GM21390 (cell line): ENCODE measurements at regions not wholly inside any gene's neighbourhood (a gene's known extent, or its start where the extent isn't known, plus 50 kb on each side); places are given as distances from the start of the nearest gene placed in this dataset.
"Not testable (repeated sequence)": the region's sequence is repeated elsewhere in the genome, so short reads cannot be mapped to it uniquely, and the experiment has no call there.

Experiments
- ATAC-seq: cut with Tn5 transposase; IDR thresholded peaks from one replicate; pipeline ENCODE4 v1.9.1; 2021; ENCODE audit not compliant: unreplicated experiment

- ATAC-seq = no peak
These were observed 148.4 kb upstream of the FOXA2 start for GRCh38 chr20:22732751-22733150.

GRCh38 chr20:22734946-22735647 lies 150.7 kb upstream of the FOXA2 start:
- ATAC-seq = not testable (repeated sequence)

- ATAC-seq = no peak
These were observed 156.5 kb upstream of the FOXA2 start for GRCh38 chr20:22740829-22741228.

- ATAC-seq = no peak
These were observed 160.2 kb upstream of the FOXA2 start for GRCh38 chr20:22744341-22745193.

- ATAC-seq = no peak
These were observed 160.8 kb upstream of the FOXA2 start for GRCh38 chr20:22745194-22745500.

- ATAC-seq = no peak
These were observed 162.6 kb upstream of the FOXA2 start for GRCh38 chr20:22746957-22747356.

- no peak for ATAC-seq
These were observed 168.0 kb upstream of the FOXA2 start for GRCh38 chr20:22752324-22752723.

GRCh38 chr20:22757424-22758183 lies 173.2 kb upstream of the FOXA2 start:
- no peak for ATAC-seq

- no peak for ATAC-seq
These were observed 174.4 kb upstream of the FOXA2 start for GRCh38 chr20:22758815-22759214.

GRCh38 chr20:22762576-22763256 lies 178.3 kb upstream of the FOXA2 start:
- ATAC-seq = no peak

- ATAC-seq = no peak
These were observed 179.0 kb upstream of the FOXA2 start for GRCh38 chr20:22763257-22763906.

- ATAC-seq = no peak
These were observed 184.2 kb upstream of the FOXA2 start for GRCh38 chr20:22768266-22769178.

- ATAC-seq = no peak
These were observed 185.9 kb upstream of the FOXA2 start for GRCh38 chr20:22770241-22770800.

GRCh38 chr20:22771706-22772105 lies 187.3 kb upstream of the FOXA2 start:
- ATAC-seq = no peak

- ATAC-seq = no peak
These were observed 189.0 kb upstream of the FOXA2 start for GRCh38 chr20:22773344-22773743.

- ATAC-seq = no peak
These were observed 190.9 kb upstream of the FOXA2 start for GRCh38 chr20:22775256-22775655.

- ATAC-seq = no peak
These were observed 191.3 kb upstream of the FOXA2 start for GRCh38 chr20:22775671-22776139.

GRCh38 chr20:22776369-22776768 lies 192.0 kb upstream of the FOXA2 start:
- ATAC-seq = no peak

- ATAC-seq = no peak
These were observed 195.5 kb upstream of the FOXA2 start for GRCh38 chr20:22779878-22780277.
